Kidney glomerular epithelial cell (primary cell): ENCODE measurements at regions not wholly inside any gene's neighbourhood (a gene's known extent, or its start where the extent isn't known, plus 50 kb on each side); places are given as distances from the start of the nearest gene placed in this dataset.
"Not testable (repeated sequence)": the region's sequence is repeated elsewhere in the genome, so short reads cannot be mapped to it uniquely, and the experiment has no call there.

Experiments
- DNase-seq: peaks from one replicate; lab custom pipeline; 2025; lab: John Stamatoyannopoulos, UW

DNA sequence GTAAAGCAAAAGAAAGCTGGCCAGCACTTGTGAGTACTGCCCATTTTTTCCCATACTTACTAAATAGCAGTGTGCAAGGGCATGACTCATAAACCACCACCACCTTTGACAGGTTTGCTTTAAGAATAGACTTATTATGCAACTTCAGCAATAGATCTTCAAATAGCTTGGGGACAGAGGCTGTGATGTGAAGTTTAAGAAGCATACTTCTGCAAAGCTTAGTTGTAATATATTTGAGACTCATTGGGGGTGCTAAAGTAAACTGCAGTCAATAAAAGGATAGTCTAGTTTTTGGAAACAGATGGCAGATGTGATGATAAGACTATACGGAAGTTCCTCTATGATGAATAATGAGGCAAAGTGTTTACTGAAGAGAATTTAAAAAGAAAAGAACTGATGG is 210.0 kb downstream of the PLA2G4A start:
- no peak for DNase-seq

DNA sequence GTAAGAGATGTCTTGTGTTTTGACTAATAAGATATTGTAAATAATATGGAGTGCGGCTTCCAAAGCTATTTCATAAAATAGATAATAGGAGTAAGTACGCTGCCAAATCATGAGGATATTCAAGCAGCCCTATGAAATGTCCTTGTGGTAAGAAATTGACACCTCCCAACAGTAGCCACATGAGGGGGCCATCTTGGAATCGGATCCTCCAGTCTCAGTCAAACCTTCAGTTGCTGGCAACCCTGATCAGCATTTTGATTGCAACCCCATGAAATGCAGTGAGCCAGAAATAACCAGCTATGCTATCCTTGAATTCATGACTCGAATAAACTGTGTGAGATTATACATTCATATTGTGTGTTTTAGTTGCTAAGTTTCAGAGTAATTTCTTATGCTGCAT is 212.4 kb downstream of the PLA2G4A start:
- no peak for DNase-seq

DNA sequence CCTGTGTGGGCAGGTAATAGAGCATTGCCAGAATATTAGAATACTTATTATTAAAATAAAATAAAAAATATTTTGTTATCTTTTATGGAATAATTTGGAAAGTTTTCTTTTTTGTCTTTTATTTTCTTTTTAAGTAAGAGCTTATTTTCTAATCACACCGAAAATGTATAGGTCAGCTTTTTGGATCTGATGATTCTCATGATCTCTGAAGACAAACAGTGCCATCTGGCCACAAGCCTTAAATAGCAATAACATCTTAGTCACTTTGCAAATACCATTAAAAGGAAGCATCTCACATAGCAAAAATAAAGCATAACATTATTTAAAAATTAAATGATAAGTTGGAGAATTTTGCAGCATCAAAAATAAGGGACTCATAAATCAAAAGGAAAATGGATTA is 213.8 kb downstream of the PLA2G4A start:
- DNase-seq, result no peak

DNA sequence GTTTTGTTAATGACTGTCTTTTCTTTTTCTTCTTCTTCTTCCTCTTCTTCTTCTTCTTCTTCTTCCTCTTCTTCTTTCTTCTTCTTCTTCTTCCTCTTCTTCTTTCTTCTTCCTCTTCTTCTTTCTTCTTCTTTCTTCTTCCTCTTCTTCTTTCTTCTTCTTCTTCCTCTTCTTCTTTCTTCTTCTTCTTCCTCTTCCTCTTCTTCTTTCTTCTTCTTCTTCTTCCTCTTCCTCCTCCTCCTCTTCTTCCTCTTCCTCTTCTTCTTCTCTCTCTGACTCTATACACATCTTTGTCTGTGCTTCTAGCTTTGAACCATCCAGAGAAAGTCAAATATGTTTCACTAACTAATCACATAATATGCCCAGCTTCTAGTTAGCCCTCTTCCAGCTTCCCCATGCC is 214.7 kb downstream of the PLA2G4A start:
- DNase-seq, result not testable (repeated sequence)

DNA sequence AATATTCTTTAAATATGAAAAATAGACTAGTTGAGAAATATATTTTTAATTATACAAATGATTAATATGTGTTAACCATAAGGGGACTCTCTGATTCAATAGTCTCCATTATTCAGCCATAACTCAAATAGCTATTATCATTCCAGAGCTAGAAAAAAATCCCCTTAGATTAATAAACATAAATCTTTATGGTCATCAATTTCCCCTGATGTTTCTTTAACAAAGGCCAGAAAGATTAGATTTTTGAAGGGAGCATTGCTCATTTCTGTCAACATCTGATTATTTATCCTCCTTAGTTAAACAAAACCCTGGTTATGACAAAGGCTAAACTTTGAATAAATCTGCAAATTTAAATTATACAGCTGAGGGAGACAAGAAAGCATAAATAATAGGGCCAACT is 215.7 kb downstream of the PLA2G4A start:
- no peak for DNase-seq

DNA sequence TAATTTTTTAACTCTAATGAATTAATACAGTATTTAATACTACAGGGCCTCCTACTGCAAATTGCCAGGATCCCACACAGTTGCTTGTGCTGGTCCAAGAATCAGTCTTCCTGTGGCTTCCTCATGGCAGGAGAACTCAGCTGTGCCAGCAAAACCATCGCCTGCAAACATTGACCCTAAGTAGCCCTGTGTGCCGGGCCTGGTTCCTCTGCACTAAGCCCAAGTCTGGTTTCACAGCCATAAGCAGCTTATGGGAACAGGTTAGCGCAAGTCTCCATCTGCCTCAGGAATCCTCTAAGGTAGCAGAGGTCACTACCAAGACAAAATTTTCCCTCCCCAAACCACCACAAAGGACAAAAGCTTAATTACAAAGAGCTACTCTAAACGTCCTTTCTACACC is 216.6 kb downstream of the PLA2G4A start:
- DNase-seq, result no peak

DNA sequence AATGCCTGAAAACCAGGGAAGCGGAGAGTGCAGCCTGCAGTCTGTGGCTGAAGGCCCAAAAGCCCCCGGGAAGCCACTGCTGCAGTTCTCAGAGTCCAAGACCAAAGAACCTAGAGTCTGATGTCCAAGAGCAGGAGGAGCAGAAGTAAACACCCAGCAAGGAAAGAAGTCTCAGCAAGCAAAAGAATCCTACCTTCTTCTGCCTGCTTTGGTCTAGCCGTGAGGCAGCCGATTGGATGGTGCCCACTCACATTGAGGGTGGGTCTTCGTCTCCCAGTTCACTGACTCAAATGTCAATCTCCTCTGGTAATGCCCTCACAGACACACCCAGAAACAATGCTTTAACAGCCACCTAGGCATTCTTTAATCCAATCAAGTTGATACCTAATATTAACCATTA is 217.5 kb downstream of the PLA2G4A start:
- no peak for DNase-seq

DNA sequence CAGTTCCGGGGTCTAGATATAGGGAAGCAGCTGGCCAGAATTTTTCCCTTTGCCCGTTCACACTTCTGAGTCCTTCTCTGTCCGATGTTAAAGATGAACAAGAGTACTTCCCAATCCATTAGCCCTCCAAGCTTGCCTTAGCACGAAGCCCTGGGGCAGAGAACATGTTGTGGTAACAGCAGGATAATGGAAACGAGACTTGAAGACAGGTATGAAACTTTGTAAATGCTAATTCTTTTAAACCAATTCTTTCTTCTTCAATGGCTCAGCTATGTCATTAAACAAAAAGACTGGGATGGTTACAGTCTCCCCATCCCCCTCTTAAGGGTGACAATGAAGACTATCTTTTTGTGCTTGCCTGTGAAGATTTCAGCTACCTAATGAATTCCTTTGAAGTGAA is 218.5 kb downstream of the PLA2G4A start:
- no peak for DNase-seq

DNA sequence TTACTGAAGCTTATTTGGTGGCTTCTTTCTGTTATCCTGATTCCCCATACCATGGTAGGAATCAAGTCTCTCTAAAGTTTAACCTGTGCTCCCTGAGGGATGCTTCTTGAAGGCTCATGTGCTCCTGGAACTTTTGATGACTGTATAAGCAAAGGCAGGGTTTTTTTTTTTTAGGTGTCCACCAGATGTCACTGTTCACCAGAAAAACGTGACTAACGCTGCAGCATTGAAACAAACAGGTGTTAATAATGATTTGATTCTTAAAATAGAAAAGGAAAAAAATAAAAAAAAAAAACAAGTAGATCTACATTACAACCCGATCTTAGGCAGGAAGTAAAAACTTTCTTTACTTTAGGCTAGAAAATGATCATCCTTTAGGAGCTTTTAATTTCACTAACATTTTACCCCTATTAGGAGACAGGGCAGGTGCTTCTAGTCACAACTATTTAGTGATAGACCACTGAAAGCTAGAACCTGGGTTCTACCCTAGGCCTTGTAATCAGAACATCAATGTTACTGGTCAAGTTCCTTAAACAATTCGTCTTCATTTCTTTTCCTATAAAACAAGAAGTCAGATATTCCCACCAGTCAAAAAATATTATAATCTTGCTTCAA is 223.0 kb downstream of the PLA2G4A start:
- peak; percentile 37 for DNase-seq

DNA sequence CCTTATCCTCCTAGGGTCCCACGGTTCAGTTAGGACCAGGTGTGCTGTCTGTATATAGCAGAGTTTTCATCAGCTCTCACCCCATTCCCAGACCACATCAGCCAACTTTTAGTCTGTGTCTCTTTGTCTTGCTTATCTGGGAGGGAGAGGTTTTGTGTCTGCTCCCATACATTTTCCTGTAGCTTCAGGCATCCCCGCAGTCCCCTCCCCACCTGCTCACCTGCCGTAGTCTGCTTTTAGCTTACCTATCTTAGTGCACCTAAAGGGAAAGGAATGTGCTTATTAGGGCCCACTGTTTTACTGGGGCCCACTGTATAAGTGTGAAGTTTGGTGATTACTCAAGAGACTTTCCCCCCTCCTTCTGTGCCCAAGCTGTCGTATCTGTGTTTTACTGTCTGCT is 225.1 kb downstream of the PLA2G4A start:
- DNase-seq, result no peak

DNA sequence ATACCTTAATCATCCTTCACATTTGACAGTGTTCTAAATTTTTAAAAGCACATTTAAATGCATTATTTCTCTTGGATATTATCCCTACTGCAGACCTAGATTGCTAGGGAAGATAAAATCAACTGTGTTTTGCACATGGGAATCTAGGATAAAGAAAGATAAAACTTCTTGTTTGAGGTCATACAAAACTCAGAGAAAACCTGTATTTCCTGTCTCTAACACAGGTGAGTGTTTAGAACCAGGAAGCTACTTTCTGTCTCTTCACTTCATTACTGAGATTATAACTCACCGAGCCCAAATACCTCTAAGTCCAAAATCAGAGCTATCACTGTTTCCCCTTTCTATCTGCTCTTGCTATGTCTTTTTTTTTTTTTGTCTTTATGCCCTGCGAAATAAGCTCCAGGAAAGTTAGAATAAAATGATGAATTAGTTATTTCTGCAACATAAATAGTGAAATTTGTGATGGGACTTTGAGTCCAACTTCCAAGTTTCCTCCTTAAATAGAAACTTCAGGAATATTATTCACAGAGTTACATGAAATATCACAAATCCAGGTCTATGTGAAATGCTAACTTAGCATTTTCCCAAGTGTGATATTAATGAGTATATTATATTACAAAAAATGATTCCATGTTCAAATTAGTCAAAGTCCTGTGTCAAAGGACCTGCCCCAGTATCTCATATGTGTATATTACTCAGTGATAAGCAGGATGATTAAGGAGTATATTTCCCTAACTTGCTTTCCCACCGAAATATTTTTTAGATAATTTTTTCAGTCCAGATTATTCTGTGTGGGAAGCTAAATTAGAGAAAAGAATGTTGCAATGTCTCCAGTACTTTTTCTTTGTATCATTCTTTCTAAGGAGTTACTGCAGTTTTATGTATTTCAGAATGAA is 226.4 kb downstream of the PLA2G4A start:
- DNase-seq, result no peak

DNA sequence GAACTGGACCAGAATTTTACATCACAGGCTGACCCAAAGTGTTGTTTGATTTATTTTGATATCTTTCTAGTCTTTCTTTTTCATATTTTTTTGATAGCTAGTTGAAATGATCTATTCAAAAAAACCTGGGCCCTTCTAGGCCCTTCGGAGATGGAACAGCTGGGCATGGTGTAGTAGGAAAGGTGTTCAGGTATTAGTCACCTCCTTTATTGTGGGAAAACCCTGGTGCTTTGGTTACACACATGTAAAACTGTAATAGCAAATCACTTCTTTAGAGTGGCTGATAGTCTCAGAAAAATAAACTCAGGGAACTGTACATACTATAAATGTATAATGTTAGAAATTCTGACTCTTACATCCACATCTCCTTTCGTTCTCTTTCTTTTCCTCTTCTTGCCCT is 234.5 kb downstream of the PLA2G4A start:
- no peak for DNase-seq

DNA sequence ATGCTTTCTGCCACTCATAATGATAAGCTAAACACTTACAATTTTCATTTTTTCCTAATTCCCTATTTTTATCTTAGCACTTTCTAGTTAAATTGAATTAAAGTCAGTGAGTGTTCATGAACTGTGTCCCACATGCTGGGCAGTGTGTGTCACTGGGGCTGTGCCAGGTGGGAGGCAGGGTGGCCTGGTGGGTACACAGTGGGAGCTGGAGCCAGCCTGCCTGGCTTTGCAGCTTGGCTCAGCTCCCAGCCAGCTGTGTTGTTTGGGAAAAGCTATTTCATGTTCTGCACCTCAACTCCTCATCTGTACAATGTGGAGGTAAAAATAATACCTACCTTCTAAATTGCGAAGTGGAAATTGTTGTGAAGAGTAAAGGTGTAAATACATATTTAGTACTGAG is 238.4 kb downstream of the PLA2G4A start:
- DNase-seq, result no peak

DNA sequence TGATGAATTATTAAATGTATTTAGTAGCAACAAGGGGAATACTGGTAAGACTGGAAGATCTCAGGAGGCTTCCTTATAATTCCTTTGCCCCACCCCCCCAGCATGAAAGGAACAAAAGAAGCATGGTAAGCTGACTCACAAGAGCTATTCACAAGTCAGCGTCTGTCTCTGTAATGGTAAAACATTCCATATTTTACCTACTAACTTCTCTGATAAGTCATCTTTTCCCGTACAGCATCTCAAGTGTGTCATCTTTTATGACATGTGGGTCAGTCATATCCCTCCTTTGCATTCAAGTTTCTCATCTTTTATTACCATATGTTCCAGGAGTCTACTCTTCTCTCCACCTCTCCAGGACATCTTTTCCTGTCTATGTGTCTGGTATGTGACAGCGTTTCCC is 241.3 kb downstream of the PLA2G4A start:
- DNase-seq, result no peak

DNA sequence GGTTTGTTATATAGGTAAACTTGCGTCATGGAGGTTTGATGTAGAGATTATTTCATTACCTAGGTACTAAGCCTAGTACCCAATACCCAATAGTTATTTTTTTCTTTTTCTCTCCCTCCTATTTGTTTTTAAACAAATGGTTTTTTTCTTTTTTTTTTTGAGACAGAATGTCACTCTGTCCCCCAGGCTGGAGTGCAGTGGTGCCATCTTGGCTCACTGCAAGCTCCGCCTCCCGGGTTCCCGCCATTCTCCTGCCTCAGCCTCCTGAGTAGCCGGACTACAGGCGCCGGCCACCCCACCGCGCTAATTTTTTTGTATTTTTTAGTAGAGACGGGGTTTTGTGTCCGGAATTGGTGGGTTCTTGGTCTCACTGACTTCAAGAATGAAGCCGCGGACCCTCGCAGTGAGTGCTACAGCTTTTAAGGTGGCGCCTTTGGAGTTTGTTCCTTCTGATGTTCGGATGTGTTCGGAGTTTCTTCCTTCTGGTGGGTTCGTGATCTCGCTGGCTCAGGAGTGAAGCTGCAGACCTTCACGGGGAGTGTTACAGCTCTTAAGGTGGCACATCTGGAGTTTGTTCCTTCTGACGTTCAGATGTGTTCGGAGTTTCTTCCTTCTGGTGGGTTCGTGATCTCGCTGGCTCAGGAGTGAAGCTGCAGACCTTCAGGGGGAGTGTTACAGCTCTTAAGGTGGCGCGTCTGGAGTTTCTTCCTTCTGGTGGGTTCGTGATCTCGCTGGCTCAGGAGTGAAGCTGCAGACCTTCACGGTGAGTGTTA is 243.7 kb downstream of the PLA2G4A start:
- not testable (repeated sequence) for DNase-seq

DNA sequence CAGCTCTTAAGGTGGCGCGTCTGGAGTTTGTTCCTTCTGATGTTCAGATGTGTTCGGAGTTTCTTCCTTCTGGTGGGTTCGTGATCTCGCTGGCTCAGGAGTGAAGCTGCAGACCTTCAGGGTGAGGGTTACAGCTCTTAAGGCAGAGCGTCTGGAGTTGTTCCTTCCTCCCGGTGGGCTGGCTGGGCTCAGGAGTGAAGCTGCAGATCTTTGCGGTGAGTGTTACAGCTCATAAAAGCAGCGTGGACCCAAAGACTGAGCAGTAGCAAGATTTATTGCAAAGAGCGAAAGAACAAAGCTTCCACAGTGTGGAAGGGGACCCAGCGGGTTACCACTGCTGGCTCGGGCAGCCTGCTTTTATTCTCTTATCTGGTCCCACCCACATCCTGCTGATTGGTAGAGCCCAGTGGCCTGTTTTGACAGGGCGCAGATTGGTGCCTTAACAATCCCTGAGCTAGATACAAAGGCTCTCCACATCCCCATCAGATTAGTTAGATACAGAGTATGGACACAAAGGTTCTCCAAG is 244.3 kb downstream of the PLA2G4A start:
- DNase-seq, result not testable (repeated sequence)

DNA sequence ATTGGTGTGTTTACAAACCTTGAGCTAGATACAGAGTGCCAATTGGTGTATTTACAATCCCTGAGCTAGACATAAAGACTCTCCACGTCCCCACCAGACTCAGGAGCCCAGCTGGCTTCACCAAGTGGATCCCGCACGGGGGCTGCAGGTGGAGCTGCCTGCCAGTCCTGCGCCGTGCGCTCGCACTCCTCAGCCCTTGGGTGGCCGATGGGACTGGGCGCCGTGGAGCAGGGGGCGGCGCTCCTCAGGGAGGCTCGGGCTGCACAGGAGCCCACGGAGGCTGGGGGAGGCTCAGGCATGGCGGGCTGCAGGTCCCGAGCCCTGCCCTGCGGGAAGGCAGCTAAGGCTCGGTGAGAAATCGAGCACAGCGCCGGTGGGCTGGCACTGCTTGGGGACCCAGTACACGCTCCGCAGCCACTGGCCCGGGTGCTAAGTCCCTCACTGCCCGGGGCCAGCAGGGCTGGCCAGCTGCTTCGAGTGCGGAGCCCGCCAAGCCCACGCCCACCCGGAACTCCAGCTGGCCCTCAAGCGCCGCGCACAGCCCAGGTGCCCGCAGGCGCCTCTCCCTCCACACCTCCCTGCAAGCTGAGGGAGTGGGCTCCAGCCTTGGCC is 245.0 kb downstream of the PLA2G4A start:
- not testable (repeated sequence) for DNase-seq

DNA sequence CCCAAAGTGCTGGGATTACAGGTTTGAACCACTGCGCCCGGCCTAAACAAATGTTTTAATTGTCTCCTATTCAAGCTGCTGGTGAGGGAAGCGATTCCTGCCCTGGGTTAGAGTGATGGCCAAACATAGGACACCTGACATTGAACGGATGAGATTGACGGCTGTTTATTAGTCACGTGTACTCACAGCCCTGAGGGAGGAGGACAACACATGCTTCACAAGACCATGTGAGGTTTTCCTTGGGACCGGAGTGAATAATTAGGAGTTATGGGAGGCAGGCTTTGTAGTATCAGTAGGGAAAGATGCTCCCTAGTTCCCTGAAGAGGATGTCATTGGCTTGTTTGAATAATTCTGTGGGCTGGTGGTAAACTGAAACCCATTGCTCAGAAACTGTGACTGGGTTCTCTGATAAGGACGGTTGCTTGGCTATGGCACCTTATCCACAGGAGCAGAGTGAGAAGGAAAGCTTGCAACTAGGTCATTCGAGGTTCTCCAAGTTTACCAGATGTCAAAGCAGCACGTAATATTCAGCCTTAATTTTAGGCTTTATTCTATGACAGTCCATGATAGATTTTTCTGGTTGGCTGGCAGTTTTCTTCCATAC is 245.8 kb downstream of the PLA2G4A start:
- DNase-seq, result no peak

DNA sequence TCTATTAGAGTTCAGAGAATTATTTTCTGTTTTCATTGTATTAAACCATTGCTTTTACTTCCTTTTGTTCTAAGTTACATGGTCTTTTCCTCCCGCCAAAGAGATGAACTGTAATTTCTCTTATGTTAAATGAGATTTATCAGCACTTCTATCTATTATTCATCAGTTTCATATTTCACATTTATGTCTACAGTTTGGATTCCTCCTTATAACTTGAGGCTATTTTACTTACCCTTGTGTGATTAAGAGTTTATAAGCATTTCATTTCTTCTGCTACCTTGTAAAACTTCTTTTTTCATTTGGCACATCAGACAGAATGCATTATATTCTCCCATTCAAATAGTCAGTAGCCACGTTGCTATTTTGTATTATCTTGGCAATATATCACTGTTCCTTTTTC is 248.2 kb downstream of the PLA2G4A start:
- DNase-seq, result no peak

DNA sequence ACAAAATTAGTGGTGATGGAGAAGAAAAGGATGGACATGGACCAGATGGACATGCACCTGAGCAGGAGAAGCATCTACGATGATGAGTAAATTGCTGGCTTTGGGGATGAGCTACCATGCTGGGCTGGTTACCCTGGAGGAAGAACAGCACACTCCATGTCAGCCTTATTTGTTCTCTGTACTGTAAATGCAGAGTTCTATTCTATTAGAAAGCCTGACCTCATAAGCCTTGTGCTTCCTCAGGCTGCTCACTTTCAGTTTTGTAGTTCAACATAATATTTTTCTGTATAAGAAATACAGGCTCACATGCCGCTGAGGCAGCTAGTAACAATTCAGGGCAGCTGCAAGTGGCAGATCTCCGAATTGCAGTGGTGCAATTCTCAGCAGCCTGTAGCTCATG is 249.6 kb downstream of the PLA2G4A start:
- no peak for DNase-seq

DNA sequence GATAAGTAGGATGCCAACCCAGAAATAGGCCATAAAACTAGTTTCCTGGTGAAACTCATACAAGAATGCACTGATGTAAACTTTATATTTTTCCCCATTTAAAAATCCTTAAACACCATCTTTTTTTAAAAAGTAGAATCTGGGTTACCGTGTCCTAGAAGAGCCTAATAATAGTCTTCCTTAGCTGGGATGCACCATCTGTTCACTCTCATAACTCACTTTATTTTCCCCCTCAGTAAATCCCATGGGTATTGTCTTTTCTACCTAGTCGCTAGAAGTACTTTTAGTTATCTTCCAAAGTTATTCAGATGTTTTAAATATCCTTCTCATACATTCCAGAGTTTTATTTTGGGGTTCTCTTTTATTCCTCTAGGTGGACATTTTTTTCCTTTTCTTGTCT is 250.2 kb downstream of the PLA2G4A start:
- no peak for DNase-seq

DNA sequence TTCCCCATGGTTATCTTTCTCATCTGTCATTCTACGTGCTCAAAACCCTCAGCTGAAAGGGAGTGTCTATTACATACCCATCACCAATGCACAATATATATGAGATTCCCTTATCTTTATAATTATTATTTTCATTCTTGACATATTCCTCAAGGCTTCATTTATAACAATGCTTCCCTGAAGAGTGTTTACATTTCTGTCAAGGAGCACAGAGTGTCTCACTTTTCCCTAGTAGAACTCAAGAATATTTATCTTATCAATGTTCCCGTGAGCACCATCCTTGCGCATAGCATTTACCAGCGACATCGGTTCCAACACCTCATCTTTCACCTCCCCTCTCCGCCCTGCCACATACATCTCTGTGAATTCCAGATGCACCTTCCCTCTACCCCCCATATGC is 250.6 kb downstream of the PLA2G4A start:
- DNase-seq, result no peak
